ENCODE measurements at regions not wholly inside any gene's neighbourhood (a gene's known extent, or its start where the extent isn't known, plus 50 kb on each side); places are given as distances from the start of the nearest gene placed in this dataset.

- TF ChIP-seq, protein P1, sequence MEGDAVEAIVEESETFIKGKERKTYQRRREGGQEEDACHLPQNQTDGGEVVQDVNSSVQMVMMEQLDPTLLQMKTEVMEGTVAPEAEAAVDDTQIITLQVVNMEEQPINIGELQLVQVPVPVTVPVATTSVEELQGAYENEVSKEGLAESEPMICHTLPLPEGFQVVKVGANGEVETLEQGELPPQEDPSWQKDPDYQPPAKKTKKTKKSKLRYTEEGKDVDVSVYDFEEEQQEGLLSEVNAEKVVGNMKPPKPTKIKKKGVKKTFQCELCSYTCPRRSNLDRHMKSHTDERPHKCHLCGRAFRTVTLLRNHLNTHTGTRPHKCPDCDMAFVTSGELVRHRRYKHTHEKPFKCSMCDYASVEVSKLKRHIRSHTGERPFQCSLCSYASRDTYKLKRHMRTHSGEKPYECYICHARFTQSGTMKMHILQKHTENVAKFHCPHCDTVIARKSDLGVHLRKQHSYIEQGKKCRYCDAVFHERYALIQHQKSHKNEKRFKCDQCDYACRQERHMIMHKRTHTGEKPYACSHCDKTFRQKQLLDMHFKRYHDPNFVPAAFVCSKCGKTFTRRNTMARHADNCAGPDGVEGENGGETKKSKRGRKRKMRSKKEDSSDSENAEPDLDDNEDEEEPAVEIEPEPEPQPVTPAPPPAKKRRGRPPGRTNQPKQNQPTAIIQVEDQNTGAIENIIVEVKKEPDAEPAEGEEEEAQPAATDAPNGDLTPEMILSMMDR (conservative IDR thresholded peaks at IDR 0.05; ENCODE audit: low read depth, low read length): no peak
- TF ChIP-seq EZH2 (IDR thresholded peaks at IDR 0.05; ENCODE audit: borderline replicate concordance, low read depth, low read length, poor library complexity, severe bottlenecking): no peak
Measured at GRCh38 chr2:125925891-125926546, 729.9 kb upstream of the GYPC start.
